ENCODE measurements at regions not wholly inside any gene's neighbourhood (a gene's known extent, or its start where the extent isn't known, plus 50 kb on each side); places are given as distances from the start of the nearest gene placed in this dataset.

DNA sequence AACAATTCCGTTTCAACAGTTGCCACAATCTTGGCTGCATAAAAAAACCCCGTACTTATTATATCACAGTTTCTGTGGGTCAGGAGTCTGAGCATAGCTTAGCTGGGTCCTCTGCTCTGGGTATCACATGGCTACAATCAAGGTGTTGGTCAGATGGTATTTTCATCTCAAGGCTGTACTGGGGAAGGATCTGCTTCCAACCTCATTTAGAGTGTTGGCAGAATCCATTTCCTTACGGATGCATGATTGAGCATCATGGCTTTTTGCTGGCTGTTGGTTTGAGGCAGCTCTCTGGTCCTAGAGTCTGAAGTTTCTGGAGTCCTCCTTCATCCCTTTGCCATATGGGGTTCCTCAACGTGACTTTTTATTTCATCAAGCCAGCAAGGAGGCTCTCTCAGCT lies 177.0 kb downstream of the HAPSTR1 start:
- Histone ChIP-seq H3K9me3 (ENCODE audit: control insufficient read depth in 2 of 2, low read length in 2 of 2) (no peaks in the 10 kb centered on the region), H3K4me1 (ENCODE audit: control insufficient read depth, insufficient read depth, low read length, poor library complexity, severe bottlenecking) (no peaks in the 10 kb centered on the region), H3K27ac (ENCODE audit: insufficient read depth, low read length, poor library complexity, severe bottlenecking) (no peak overlapping the region), H3K36me3 (ENCODE audit: control insufficient read depth, insufficient read depth, low read length) (no peaks in the 10 kb centered on the region), H3K27me3 (ENCODE audit: control insufficient read depth, insufficient read depth, low read length) (no peaks in the 10 kb centered on the region), H3K4me3 (ENCODE audit: low read depth, low read length) (no peak overlapping the region)
- ATAC-seq (ENCODE audit: low read depth in 2 of 2) (no peak), DNase-seq (no peak)
- H3K27ac Mint-ChIP-seq: no peak overlapping the region
- no peak overlapping the region for H3K4me3 Mint-ChIP-seq
- H3K9me3 Mint-ChIP-seq: peaks cover 0 to 5% (median 0%) of the 10 kb centered on the region in 7 donors
- no peaks in the 10 kb centered on the region for H3K4me1 Mint-ChIP-seq
- H3K27me3 Mint-ChIP-seq: peaks cover 2% of the 10 kb centered on the region
- no peaks in the 10 kb centered on the region for H3K36me3 Mint-ChIP-seq

GRCh38 chr16:9270424-9270823 lies 179.0 kb downstream of the HAPSTR1 start:
- no peak for DNase-seq
- Histone ChIP-seq H3K36me3 (ENCODE audit: control insufficient read depth, insufficient read depth, low read length) (no peaks in the 10 kb centered on the region), H3K4me1 (ENCODE audit: control insufficient read depth, insufficient read depth, low read length, poor library complexity, severe bottlenecking) (no peaks in the 10 kb centered on the region), H3K27me3 (ENCODE audit: control insufficient read depth, insufficient read depth, low read length) (no peaks in the 10 kb centered on the region), H3K9me3 (ENCODE audit: control insufficient read depth in 2 of 2, low read length in 2 of 2) (no peaks in the 10 kb centered on the region), H3K4me3 (ENCODE audit: low read depth, low read length) (no peak overlapping the region), H3K27ac (ENCODE audit: insufficient read depth, low read length, poor library complexity, severe bottlenecking) (no peak overlapping the region)
- H3K4me3 Mint-ChIP-seq: no peak overlapping the region
- no peak overlapping the region for H3K27ac Mint-ChIP-seq
- H3K4me1 Mint-ChIP-seq: no peaks in the 10 kb centered on the region
- H3K9me3 Mint-ChIP-seq: peaks cover 0 to 5% (median 0%) of the 10 kb centered on the region in 7 donors
- H3K27me3 Mint-ChIP-seq: no peaks in the 10 kb centered on the region
- no peaks in the 10 kb centered on the region for H3K36me3 Mint-ChIP-seq
- no peak for ATAC-seq (ENCODE audit: low read depth in 2 of 2)

- no peak overlapping the region for H3K27ac ChIP-seq (ENCODE audit: insufficient read depth, low read length, poor library complexity, severe bottlenecking)
- no peaks in the 10 kb centered on the region for H3K9me3 ChIP-seq (ENCODE audit: control insufficient read depth in 2 of 2, low read length in 2 of 2)
- DNase-seq (no peak), ATAC-seq (ENCODE audit: low read depth in 2 of 2) (no peak)
- Mint-ChIP-seq H3K9me3 (peaks cover 0 to 5% (median 0%) of the 10 kb centered on the region in 7 donors), H3K27me3 (no peaks in the 10 kb centered on the region), H3K4me3 (no peak overlapping the region), H3K27ac (no peak overlapping the region), H3K4me1 (no peaks in the 10 kb centered on the region), H3K36me3 (no peaks in the 10 kb centered on the region)
- H3K27me3 ChIP-seq (ENCODE audit: control insufficient read depth, insufficient read depth, low read length): no peaks in the 10 kb centered on the region
- no peaks in the 10 kb centered on the region for H3K4me1 ChIP-seq (ENCODE audit: control insufficient read depth, insufficient read depth, low read length, poor library complexity, severe bottlenecking)
- H3K36me3 ChIP-seq (ENCODE audit: control insufficient read depth, insufficient read depth, low read length): no peaks in the 10 kb centered on the region
- no peak overlapping the region for H3K4me3 ChIP-seq (ENCODE audit: low read depth, low read length)
These were observed 179.5 kb downstream of the HAPSTR1 start for GRCh38 chr16:9270941-9271340.

DNA sequence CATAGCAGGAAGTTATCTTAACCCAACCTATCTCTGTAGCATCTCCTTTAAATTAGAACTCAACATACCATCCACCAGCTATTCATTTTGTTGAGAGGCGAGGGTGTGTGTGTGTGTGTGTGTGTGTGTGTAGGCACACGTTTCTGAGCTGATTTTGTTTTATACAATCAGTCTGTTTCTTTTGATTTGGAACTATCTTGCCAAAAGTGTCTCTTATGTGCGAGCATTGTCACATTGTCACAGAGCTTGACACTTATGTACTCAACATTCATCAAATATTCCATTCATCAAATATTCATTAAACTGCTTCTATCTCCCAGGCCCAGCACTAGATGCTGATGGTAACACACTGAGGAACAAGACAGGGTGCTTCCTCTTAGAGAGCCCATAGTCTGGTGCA lies 180.4 kb downstream of the HAPSTR1 start:
- Mint-ChIP-seq H3K4me1 (no peaks in the 10 kb centered on the region), H3K4me3 (no peak overlapping the region), H3K9me3 (peaks cover 0 to 5% (median 0%) of the 10 kb centered on the region in 7 donors), H3K27me3 (peaks cover 2% of the 10 kb centered on the region), H3K27ac (no peak overlapping the region), H3K36me3 (no peaks in the 10 kb centered on the region)
- H3K27me3 ChIP-seq (ENCODE audit: control insufficient read depth, insufficient read depth, low read length): no peaks in the 10 kb centered on the region
- no peaks in the 10 kb centered on the region for H3K36me3 ChIP-seq (ENCODE audit: control insufficient read depth, insufficient read depth, low read length)
- no peak for ATAC-seq (ENCODE audit: low read depth in 2 of 2)
- no peak overlapping the region for H3K27ac ChIP-seq (ENCODE audit: insufficient read depth, low read length, poor library complexity, severe bottlenecking)
- H3K4me1 ChIP-seq (ENCODE audit: control insufficient read depth, insufficient read depth, low read length, poor library complexity, severe bottlenecking): no peaks in the 10 kb centered on the region
- no peak overlapping the region for H3K4me3 ChIP-seq (ENCODE audit: low read depth, low read length)
- no peaks in the 10 kb centered on the region for H3K9me3 ChIP-seq (ENCODE audit: control insufficient read depth in 2 of 2, low read length in 2 of 2)
- DNase-seq: no peak

GRCh38 chr16:9275377-9275776 lies 183.9 kb downstream of the HAPSTR1 start:
- Mint-ChIP-seq H3K4me1 (no peaks in the 10 kb centered on the region), H3K9me3 (peaks cover 0 to 3% (median 0%) of the 10 kb centered on the region in 7 donors), H3K36me3 (no peaks in the 10 kb centered on the region), H3K27ac (no peak overlapping the region), H3K4me3 (no peak overlapping the region), H3K27me3 (peaks cover 4% of the 10 kb centered on the region)
- Histone ChIP-seq H3K4me1 (ENCODE audit: control insufficient read depth, insufficient read depth, low read length, poor library complexity, severe bottlenecking) (no peaks in the 10 kb centered on the region), H3K4me3 (ENCODE audit: low read depth, low read length) (no peak overlapping the region), H3K27me3 (ENCODE audit: control insufficient read depth, insufficient read depth, low read length) (no peaks in the 10 kb centered on the region), H3K9me3 (ENCODE audit: control insufficient read depth in 2 of 2, low read length in 2 of 2) (no peaks in the 10 kb centered on the region), H3K27ac (ENCODE audit: insufficient read depth, low read length, poor library complexity, severe bottlenecking) (no peak overlapping the region), H3K36me3 (ENCODE audit: control insufficient read depth, insufficient read depth, low read length) (no peaks in the 10 kb centered on the region)
- ATAC-seq (ENCODE audit: low read depth in 2 of 2): no peak
- no peak for DNase-seq

- no peak overlapping the region for H3K4me3 ChIP-seq (ENCODE audit: low read depth, low read length)
- Mint-ChIP-seq H3K27me3 (peaks cover 4% of the 10 kb centered on the region), H3K27ac (no peak overlapping the region), H3K9me3 (peaks cover 0 to 3% (median 0%) of the 10 kb centered on the region in 7 donors), H3K36me3 (no peaks in the 10 kb centered on the region), H3K4me1 (no peaks in the 10 kb centered on the region), H3K4me3 (no peak overlapping the region)
- H3K27ac ChIP-seq (ENCODE audit: insufficient read depth, low read length, poor library complexity, severe bottlenecking): no peak overlapping the region
- H3K9me3 ChIP-seq (ENCODE audit: control insufficient read depth in 2 of 2, low read length in 2 of 2): no peaks in the 10 kb centered on the region
- no peak for DNase-seq
- H3K4me1 ChIP-seq (ENCODE audit: control insufficient read depth, insufficient read depth, low read length, poor library complexity, severe bottlenecking): no peaks in the 10 kb centered on the region
- H3K36me3 ChIP-seq (ENCODE audit: control insufficient read depth, insufficient read depth, low read length): no peaks in the 10 kb centered on the region
- no peak for ATAC-seq (ENCODE audit: low read depth in 2 of 2)
- no peaks in the 10 kb centered on the region for H3K27me3 ChIP-seq (ENCODE audit: control insufficient read depth, insufficient read depth, low read length)
These were observed 184.4 kb downstream of the HAPSTR1 start for GRCh38 chr16:9275816-9276354.

DNA sequence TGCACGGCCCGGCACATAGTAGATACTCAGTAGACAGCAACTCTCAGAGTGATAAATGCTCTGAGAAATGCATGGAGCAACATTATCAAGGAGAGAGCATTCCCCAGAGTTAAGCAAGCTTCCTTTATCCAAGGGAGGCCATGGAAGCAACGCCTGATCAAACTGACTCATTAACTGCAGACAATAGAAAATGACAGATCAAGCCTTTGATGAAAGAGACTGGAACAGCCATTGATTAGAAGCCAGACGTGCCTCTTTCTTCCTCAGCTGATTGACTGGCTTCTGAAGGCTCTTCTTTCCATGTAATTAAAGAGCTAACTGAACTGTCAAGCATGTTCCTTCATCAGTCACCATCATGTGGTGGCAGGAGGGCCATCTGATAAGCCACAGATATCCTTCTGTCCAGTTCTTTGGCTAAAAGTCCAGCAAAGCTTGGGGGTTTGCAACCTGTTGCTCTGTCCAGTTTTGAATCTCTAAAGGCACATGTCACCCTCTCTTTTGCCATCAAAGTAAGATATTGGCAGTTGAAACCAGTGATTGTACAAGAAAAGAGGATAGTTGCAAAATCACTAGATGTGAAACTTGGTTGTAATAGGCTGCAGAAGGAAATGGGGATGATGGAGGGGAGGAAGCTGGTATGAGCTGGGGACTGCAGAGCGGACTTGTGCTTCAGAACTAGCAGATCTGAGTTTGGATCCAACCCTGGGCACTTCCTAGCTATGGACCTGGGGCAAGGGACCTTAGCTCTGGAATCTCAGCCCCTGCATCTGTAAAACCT lies 188.0 kb downstream of the HAPSTR1 start:
- no peak overlapping the region for H3K27ac ChIP-seq (ENCODE audit: insufficient read depth, low read length, poor library complexity, severe bottlenecking)
- no peaks in the 10 kb centered on the region for H3K9me3 ChIP-seq (ENCODE audit: control insufficient read depth in 2 of 2, low read length in 2 of 2)
- Mint-ChIP-seq H3K36me3 (no peaks in the 10 kb centered on the region), H3K4me1 (no peaks in the 10 kb centered on the region), H3K9me3 (peaks cover 0 to 4% (median 0%) of the 10 kb centered on the region in 7 donors), H3K27me3 (peaks cover 4% of the 10 kb centered on the region), H3K27ac (no peak overlapping the region), H3K4me3 (peak overlapping the region in 1 of 4 donors; percentile 0)
- H3K27me3 ChIP-seq (ENCODE audit: control insufficient read depth, insufficient read depth, low read length): no peaks in the 10 kb centered on the region
- H3K36me3 ChIP-seq (ENCODE audit: control insufficient read depth, insufficient read depth, low read length): no peaks in the 10 kb centered on the region
- H3K4me3 ChIP-seq (ENCODE audit: low read depth, low read length): no peak overlapping the region
- ATAC-seq (ENCODE audit: low read depth in 2 of 2) (no peak), DNase-seq (no peak)
- no peaks in the 10 kb centered on the region for H3K4me1 ChIP-seq (ENCODE audit: control insufficient read depth, insufficient read depth, low read length, poor library complexity, severe bottlenecking)

GRCh38 chr16:9280069-9280466 lies 188.6 kb downstream of the HAPSTR1 start:
- Mint-ChIP-seq H3K27ac (no peak overlapping the region), H3K4me1 (no peaks in the 10 kb centered on the region), H3K9me3 (peaks cover 0 to 4% (median 0%) of the 10 kb centered on the region in 7 donors), H3K27me3 (peaks cover 4% of the 10 kb centered on the region), H3K4me3 (no peak overlapping the region), H3K36me3 (no peaks in the 10 kb centered on the region)
- Histone ChIP-seq H3K9me3 (ENCODE audit: control insufficient read depth in 2 of 2, low read length in 2 of 2) (no peaks in the 10 kb centered on the region), H3K27ac (ENCODE audit: insufficient read depth, low read length, poor library complexity, severe bottlenecking) (no peak overlapping the region), H3K36me3 (ENCODE audit: control insufficient read depth, insufficient read depth, low read length) (no peaks in the 10 kb centered on the region), H3K4me1 (ENCODE audit: control insufficient read depth, insufficient read depth, low read length, poor library complexity, severe bottlenecking) (no peaks in the 10 kb centered on the region), H3K27me3 (ENCODE audit: control insufficient read depth, insufficient read depth, low read length) (no peaks in the 10 kb centered on the region), H3K4me3 (ENCODE audit: low read depth, low read length) (no peak overlapping the region)
- DNase-seq: no peak
- no peak for ATAC-seq (ENCODE audit: low read depth in 2 of 2)
